ENCODE measurements at regions not wholly inside any gene's neighbourhood (a gene's known extent, or its start where the extent isn't known, plus 50 kb on each side); places are given as distances from the start of the nearest gene placed in this dataset.

DNA sequence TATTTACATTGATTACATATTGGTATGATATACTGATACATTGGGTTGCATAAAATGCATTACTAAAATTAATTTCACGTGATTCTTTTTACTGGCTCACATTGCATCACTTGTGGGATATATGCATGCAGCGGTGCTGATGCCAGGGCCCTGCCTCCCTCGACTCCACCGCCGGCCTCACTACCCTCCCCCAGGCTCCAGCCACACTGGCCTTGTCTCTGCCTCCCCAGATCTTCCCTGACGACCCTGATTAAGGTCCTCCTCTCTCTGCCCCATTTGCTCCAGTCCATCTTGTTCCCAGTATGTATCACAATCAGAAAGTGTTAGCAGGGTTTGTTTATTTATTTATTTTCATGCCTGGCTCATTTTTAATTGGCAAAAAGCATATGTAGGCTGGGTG is 306.8 kb downstream of the FOXL1 start:
- no peak for DNase-seq
- no peak overlapping the region for H3K9ac ChIP-seq (ENCODE audit: low read depth, low read length)
- H3K4me2 ChIP-seq (ENCODE audit: insufficient read depth, low read length), result no peak overlapping the region
- H3K79me2 ChIP-seq (ENCODE audit: insufficient read depth, low read length), result no peaks in the 10 kb centered on the region
- no peaks in the 10 kb centered on the region for H3K4me1 ChIP-seq (ENCODE audit: insufficient read depth, low read length)
- no peaks in the 10 kb centered on the region for H4K20me1 ChIP-seq (ENCODE audit: insufficient read depth, low read length)
- H3K27me3 ChIP-seq (ENCODE audit: insufficient read depth, low read length, poor library complexity), result peaks cover 7% of the 10 kb centered on the region
- no peaks in the 10 kb centered on the region for H3K9me3 ChIP-seq (ENCODE audit: insufficient read depth, low read length, severe bottlenecking)
- no peaks in the 10 kb centered on the region for H3K36me3 ChIP-seq (ENCODE audit: insufficient read depth, low read length)
- H3K27ac ChIP-seq (ENCODE audit: low read length), result no peak overlapping the region
- ATAC-seq (ENCODE audit: insufficient read depth, low read depth), result no peak
- no peak overlapping the region for H3K4me3 ChIP-seq (ENCODE audit: low read depth in 1 of 2, low read length in 2 of 2)
- no peak overlapping the region for H2AFZ ChIP-seq (ENCODE audit: low read depth, low read length)
- TF ChIP-seq EZH2 (IDR thresholded peaks at IDR 0.05; ENCODE audit: borderline replicate concordance, low read depth, low read length, severe bottlenecking), result no peak
- TF ChIP-seq, protein P1, sequence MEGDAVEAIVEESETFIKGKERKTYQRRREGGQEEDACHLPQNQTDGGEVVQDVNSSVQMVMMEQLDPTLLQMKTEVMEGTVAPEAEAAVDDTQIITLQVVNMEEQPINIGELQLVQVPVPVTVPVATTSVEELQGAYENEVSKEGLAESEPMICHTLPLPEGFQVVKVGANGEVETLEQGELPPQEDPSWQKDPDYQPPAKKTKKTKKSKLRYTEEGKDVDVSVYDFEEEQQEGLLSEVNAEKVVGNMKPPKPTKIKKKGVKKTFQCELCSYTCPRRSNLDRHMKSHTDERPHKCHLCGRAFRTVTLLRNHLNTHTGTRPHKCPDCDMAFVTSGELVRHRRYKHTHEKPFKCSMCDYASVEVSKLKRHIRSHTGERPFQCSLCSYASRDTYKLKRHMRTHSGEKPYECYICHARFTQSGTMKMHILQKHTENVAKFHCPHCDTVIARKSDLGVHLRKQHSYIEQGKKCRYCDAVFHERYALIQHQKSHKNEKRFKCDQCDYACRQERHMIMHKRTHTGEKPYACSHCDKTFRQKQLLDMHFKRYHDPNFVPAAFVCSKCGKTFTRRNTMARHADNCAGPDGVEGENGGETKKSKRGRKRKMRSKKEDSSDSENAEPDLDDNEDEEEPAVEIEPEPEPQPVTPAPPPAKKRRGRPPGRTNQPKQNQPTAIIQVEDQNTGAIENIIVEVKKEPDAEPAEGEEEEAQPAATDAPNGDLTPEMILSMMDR (IDR thresholded peaks at IDR 0.05; ENCODE audit: borderline replicate concordance, extremely low read depth, low read length, poor library complexity, severe bottlenecking), result no peak

DNA sequence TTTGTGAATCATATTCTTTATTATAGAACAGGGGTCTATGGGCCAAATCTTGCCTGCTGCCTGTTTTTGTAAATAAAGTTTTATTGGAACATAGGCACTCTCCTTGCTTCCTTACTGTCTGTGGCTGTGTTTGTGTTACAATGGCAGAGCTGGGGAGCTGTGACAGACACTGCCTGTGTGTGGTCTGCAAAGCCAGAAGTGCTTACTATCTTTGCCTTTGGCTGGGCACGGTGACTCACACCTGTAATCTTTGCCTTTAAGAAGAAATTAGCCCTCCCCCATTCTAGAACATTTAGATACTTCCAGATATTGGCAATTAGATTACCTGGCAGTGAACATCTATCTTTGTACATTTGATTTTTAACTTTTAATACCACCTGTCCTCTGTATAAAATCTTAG is 308.3 kb downstream of the FOXL1 start:
- TF ChIP-seq, protein P1 (IDR thresholded peaks at IDR 0.05; ENCODE audit: borderline replicate concordance, extremely low read depth, low read length, poor library complexity, severe bottlenecking), result no peak
- no peak for TF ChIP-seq EZH2 (IDR thresholded peaks at IDR 0.05; ENCODE audit: borderline replicate concordance, low read depth, low read length, severe bottlenecking)
- no peak overlapping the region for H3K27ac ChIP-seq (ENCODE audit: low read length)
- no peak for ATAC-seq (ENCODE audit: insufficient read depth, low read depth)
- H3K4me3 ChIP-seq (ENCODE audit: low read depth in 1 of 2, low read length in 2 of 2), result no peak overlapping the region
- peaks cover 12% of the 10 kb centered on the region for H3K27me3 ChIP-seq (ENCODE audit: insufficient read depth, low read length, poor library complexity)
- no peaks in the 10 kb centered on the region for H3K36me3 ChIP-seq (ENCODE audit: insufficient read depth, low read length)
- no peak for DNase-seq
- no peaks in the 10 kb centered on the region for H3K79me2 ChIP-seq (ENCODE audit: insufficient read depth, low read length)
- H4K20me1 ChIP-seq (ENCODE audit: insufficient read depth, low read length), result no peaks in the 10 kb centered on the region
- H3K9ac ChIP-seq (ENCODE audit: low read depth, low read length), result no peak overlapping the region
- H3K9me3 ChIP-seq (ENCODE audit: insufficient read depth, low read length, severe bottlenecking), result no peaks in the 10 kb centered on the region
- H2AFZ ChIP-seq (ENCODE audit: low read depth, low read length), result no peak overlapping the region
- H3K4me1 ChIP-seq (ENCODE audit: insufficient read depth, low read length), result no peaks in the 10 kb centered on the region
- no peak overlapping the region for H3K4me2 ChIP-seq (ENCODE audit: insufficient read depth, low read length)

DNA sequence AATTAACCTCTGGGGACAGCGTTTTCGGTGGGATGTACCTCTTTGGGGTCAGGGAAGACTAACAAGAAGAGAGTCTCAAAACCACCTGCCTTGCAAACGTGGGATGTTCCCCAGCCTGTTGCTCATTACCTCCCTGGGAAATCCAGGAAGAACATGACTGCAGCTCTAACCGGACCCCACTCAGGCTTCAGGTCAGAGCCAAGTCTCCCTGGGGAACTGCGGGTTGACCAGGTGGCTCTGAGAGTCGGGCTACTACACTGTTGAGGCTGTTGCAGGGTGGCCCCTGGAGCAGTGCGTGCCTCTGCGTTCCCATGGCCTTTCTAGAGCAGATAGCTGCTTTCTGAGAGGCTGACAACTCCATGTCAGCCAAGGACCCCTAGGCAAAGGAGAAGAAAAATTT is 309.1 kb downstream of the FOXL1 start:
- H3K4me3 ChIP-seq (ENCODE audit: low read depth in 1 of 2, low read length in 2 of 2), result no peak overlapping the region
- H2AFZ ChIP-seq (ENCODE audit: low read depth, low read length), result no peak overlapping the region
- H3K27ac ChIP-seq (ENCODE audit: low read length), result no peak overlapping the region
- no peak overlapping the region for H3K4me2 ChIP-seq (ENCODE audit: insufficient read depth, low read length)
- H4K20me1 ChIP-seq (ENCODE audit: insufficient read depth, low read length), result no peaks in the 10 kb centered on the region
- no peak overlapping the region for H3K9ac ChIP-seq (ENCODE audit: low read depth, low read length)
- no peak for DNase-seq
- TF ChIP-seq, protein P1 (IDR thresholded peaks at IDR 0.05; ENCODE audit: borderline replicate concordance, extremely low read depth, low read length, poor library complexity, severe bottlenecking), result no peak
- no peak for TF ChIP-seq EZH2 (IDR thresholded peaks at IDR 0.05; ENCODE audit: borderline replicate concordance, low read depth, low read length, severe bottlenecking)
- H3K79me2 ChIP-seq (ENCODE audit: insufficient read depth, low read length), result no peaks in the 10 kb centered on the region
- H3K27me3 ChIP-seq (ENCODE audit: insufficient read depth, low read length, poor library complexity), result peaks cover 14% of the 10 kb centered on the region
- H3K36me3 ChIP-seq (ENCODE audit: insufficient read depth, low read length), result no peaks in the 10 kb centered on the region
- no peak for ATAC-seq (ENCODE audit: insufficient read depth, low read depth)
- H3K4me1 ChIP-seq (ENCODE audit: insufficient read depth, low read length), result no peaks in the 10 kb centered on the region
- H3K9me3 ChIP-seq (ENCODE audit: insufficient read depth, low read length, severe bottlenecking), result no peaks in the 10 kb centered on the region
